ENCODE measurements at regions not wholly inside any gene's neighbourhood (a gene's known extent, or its start where the extent isn't known, plus 50 kb on each side); places are given as distances from the start of the nearest gene placed in this dataset.

DNA sequence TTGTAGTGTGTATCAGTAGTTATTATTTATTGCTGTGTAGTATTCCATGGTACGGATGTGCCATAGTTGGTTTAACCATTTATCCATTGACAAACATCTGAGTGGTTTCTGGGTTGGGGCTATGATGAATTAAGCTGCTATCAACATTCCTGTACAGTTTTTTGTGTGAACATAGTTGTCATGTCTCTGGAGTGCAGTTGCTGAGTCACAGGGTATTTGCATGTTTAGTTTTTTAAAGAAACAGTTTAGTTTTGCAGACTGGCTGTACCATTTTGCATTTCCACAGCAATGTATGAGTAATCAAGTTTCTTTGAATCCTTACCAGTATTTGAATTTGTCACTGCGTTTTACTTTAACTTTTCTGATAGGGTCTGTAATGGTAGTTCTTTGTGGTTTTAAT, 516.7 kb upstream of the CELF2 start:
- peaks cover 2% of the 10 kb centered on the region for H3K9me1 ChIP-seq (replicated peaks; ENCODE audit: control insufficient read depth, extremely low read depth, insufficient read depth, low read length)
- no peak overlapping the region for H2AFZ ChIP-seq (ENCODE audit: low read depth, low read length)
- H3K27ac ChIP-seq (ENCODE audit: insufficient read depth, low read depth, low read length): no peak overlapping the region
- ChIA-PET POLR2A (no interaction called here), CTCF (no interaction called here)
- no peak overlapping the region for H3K4me2 ChIP-seq (ENCODE audit: insufficient read depth, low read length)
- H4K20me1 ChIP-seq (replicated peaks; ENCODE audit: control insufficient read depth, extremely low read depth, insufficient read depth, low read length): no peaks in the 10 kb centered on the region
- H3K9ac ChIP-seq (replicated peaks; ENCODE audit: extremely low read depth, insufficient read depth, low read length): no peak overlapping the region
- intact Hi-C loops (cut with micrococcal nuclease) (loop anchor here (2.0 to 10.0 kb wide), 2 partner anchors 534 to 774 kb away; no protein-coding TSS in a partner anchor), dilution Hi-C loops (cut with MboI; ENCODE audit: extremely low pct_ligation_motif_present, low sequenced_read_pairs) (no loop called here)
- H3K9me3 ChIP-seq (replicated peaks; ENCODE audit: control insufficient read depth, insufficient read depth, low read length): no peaks in the 10 kb centered on the region
- TF ChIP-seq EZH2 (IDR thresholded peaks at IDR 0.05; ENCODE audit: borderline replicate concordance, low read depth, low read length, severe bottlenecking) (no peak), POLR2AphosphoS5 (IDR thresholded peaks at IDR 0.05; ENCODE audit: insufficient read depth, low read depth, low read length) (no peak), JUN (IDR thresholded peaks at IDR 0.05; ENCODE audit: borderline replicate concordance, insufficient read depth, insufficient read length, low read depth) (no peak), FOS (IDR thresholded peaks at IDR 0.05; ENCODE audit: borderline replicate concordance, insufficient read depth, low read length) (no peak), GATA2 (IDR thresholded peaks at IDR 0.05; ENCODE audit: insufficient read depth, insufficient read length, low read depth, low read length) (no peak), POLR2A (IDR thresholded peaks at IDR 0.05; ENCODE audit: low read depth, low read length) (no peak)
- TF ChIP-seq, protein P1, sequence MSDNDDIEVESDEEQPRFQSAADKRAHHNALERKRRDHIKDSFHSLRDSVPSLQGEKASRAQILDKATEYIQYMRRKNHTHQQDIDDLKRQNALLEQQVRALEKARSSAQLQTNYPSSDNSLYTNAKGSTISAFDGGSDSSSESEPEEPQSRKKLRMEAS (IDR thresholded peaks at IDR 0.05; ENCODE audit: insufficient read depth, insufficient read length): no peak
- TF ChIP-seq, protein P2, sequence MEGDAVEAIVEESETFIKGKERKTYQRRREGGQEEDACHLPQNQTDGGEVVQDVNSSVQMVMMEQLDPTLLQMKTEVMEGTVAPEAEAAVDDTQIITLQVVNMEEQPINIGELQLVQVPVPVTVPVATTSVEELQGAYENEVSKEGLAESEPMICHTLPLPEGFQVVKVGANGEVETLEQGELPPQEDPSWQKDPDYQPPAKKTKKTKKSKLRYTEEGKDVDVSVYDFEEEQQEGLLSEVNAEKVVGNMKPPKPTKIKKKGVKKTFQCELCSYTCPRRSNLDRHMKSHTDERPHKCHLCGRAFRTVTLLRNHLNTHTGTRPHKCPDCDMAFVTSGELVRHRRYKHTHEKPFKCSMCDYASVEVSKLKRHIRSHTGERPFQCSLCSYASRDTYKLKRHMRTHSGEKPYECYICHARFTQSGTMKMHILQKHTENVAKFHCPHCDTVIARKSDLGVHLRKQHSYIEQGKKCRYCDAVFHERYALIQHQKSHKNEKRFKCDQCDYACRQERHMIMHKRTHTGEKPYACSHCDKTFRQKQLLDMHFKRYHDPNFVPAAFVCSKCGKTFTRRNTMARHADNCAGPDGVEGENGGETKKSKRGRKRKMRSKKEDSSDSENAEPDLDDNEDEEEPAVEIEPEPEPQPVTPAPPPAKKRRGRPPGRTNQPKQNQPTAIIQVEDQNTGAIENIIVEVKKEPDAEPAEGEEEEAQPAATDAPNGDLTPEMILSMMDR (IDR thresholded peaks at IDR 0.05; ENCODE audit: extremely low read depth in 1 of 2, insufficient read depth in 1 of 2, low read depth in 1 of 2, low read length in 2 of 2): no peak
- FAIRE-seq (no peak), DNase-seq (ENCODE audit: low read depth, low spot score) (no peak)
- H3K79me2 ChIP-seq (ENCODE audit: control insufficient read depth, insufficient read depth, low read length): no peaks in the 10 kb centered on the region
- no peak overlapping the region for H3K4me3 ChIP-seq (replicated peaks in 1 of 3; ENCODE audit: insufficient read depth in 1 of 3, low read depth in 1 of 3, low read length in 3 of 3)
- no peaks in the 10 kb centered on the region for H3K27me3 ChIP-seq (ENCODE audit: control insufficient read depth in 2 of 2, insufficient read depth in 2 of 2, low read length in 2 of 2)
- H3K4me1 ChIP-seq (ENCODE audit: control insufficient read depth, extremely low read depth, insufficient read depth, low read length): peaks cover 4% of the 10 kb centered on the region
- H3K36me3 ChIP-seq (ENCODE audit: control insufficient read depth in 2 of 2, extremely low read depth in 1 of 2, insufficient read depth in 2 of 2, low read length in 2 of 2): no peaks in the 10 kb centered on the region
- no TSS peak for BruUV-seq (replicated peaks)

Data from endothelial cell of umbilical vein (primary cell).